GM12872 (cell line): ENCODE measurements at regions not wholly inside any gene's neighbourhood (a gene's known extent, or its start where the extent isn't known, plus 50 kb on each side); places are given as distances from the start of the nearest gene placed in this dataset.

Experiments used
- TF ChIP-seq, protein P1 (sequence below): IDR thresholded peaks from 3 replicates; pipeline ENCODE4 v1.5.1; 2011; ENCODE audit warnings: low read depth, mild to moderate bottlenecking, low read length, moderate library complexity; ENCODE audit not compliant: insufficient read depth

DNA sequence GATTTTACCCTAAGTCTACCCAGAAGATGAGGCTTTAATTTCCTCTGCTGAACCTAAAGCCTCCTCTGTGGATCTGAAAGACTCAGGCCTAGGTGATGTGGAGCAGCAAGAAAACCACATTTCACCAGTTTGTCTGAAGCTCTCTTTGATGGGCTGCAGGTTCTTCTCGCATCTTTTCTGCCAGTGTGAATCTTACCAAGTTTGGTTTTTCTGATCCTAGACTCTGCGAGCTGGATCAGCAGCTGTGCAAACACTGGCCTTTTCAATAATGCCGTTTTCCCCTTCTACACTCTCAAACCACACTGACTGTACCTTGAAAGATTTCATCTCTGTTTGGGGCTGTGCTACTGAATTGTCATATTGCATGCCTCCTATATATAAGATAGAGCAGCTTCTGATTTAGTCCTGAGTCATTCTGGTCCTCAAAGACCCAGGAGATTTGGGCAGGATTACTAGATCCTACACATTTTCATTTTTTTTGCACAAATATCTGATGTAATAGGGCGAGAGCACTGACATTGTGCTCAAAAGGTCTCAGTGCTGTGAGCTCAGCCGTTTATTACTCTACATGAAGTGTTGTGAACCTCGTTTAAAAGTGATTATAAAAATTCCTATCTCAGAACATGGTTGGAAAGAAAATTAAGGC, 133.6 kb upstream of the FAM9C start:
- TF ChIP-seq, protein P1, sequence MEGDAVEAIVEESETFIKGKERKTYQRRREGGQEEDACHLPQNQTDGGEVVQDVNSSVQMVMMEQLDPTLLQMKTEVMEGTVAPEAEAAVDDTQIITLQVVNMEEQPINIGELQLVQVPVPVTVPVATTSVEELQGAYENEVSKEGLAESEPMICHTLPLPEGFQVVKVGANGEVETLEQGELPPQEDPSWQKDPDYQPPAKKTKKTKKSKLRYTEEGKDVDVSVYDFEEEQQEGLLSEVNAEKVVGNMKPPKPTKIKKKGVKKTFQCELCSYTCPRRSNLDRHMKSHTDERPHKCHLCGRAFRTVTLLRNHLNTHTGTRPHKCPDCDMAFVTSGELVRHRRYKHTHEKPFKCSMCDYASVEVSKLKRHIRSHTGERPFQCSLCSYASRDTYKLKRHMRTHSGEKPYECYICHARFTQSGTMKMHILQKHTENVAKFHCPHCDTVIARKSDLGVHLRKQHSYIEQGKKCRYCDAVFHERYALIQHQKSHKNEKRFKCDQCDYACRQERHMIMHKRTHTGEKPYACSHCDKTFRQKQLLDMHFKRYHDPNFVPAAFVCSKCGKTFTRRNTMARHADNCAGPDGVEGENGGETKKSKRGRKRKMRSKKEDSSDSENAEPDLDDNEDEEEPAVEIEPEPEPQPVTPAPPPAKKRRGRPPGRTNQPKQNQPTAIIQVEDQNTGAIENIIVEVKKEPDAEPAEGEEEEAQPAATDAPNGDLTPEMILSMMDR = no peak

DNA sequence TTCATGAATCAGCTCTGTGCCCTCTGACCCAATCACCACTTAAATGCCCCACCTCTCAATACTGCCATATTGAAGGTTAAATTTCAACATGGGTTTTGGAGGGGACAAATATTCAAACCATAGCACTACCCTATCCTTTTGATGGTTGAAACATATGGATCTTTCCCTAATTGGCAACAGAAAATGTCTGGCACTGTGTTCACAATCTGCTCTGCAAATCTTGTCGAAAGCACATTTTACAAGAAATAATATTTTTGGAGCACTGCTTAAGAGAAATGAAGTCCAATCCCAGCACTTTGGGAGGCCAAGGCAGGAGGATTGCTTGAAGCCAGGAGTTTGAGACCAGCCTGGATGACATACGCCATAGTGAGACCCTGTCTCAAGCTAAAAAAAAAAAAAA, 130.6 kb upstream of the FAM9C start:
- TF ChIP-seq, protein P1 = no peak

DNA sequence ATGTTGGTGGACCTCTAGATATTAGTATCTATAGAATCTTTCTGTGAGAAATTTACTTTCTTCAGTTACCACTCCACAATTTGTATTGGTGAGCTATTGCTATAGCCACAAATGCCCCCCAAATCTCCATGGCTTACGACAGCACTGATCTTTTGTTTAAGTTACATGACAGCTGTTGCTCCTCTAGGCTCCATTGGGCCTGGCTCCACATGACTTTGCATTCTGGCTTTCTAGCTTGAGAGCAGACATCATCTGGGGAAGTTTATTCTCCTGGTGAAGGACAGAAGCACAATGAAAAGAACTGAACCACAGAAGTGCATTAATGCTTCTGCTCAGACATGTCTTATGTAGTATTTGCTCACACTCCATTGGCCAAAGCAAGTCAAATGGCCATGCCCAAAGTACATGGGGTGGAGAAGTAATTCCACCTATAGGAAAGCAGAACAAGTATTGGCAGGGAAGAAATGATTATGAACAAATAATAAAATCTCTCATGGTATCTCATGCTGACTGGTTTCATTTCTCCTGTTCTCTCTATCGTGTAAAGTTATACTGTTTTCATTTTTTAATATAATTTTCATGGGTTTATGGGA, 126.6 kb upstream of the FAM9C start:
- TF ChIP-seq, protein P1 = no peak

DNA sequence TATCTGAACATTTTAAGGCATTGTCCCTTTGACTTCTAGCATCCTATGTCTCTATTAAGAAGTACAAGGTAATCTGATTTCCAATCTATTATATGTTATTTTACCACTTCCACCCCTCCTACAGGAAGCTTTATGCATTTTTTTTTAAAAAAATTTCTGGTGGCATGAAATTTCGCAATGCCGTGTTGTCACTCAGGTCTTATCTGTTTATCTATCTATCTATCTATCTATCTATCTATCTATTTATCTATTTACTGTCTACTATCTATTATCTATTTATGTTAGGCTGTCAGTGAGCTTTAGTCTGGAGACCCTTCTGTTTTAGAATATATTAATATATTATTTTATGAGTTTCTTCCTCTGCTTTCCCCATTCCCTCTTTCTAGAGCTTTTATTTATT, 125.3 kb upstream of the FAM9C start:
- TF ChIP-seq, protein P1 = no peak

DNA sequence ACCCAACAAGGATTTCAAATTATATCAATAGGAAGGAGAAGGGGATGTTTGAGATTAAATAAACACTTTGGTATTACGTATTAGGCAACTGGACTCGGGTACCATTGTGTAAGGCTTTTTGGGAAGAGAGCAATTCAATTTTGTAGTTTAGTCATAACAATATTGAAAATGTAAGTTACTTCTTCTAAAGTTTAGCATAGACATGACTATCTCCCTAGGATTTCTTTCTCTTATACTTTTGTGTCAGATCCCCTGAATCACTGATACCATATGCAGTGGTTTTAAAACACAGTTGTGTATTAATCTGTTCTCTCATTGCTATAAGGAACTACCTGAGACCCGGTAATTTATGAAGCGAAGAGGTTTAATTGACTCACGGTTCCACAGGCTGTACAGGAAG, 123.8 kb upstream of the FAM9C start:
- TF ChIP-seq, protein P1 = no peak

DNA sequence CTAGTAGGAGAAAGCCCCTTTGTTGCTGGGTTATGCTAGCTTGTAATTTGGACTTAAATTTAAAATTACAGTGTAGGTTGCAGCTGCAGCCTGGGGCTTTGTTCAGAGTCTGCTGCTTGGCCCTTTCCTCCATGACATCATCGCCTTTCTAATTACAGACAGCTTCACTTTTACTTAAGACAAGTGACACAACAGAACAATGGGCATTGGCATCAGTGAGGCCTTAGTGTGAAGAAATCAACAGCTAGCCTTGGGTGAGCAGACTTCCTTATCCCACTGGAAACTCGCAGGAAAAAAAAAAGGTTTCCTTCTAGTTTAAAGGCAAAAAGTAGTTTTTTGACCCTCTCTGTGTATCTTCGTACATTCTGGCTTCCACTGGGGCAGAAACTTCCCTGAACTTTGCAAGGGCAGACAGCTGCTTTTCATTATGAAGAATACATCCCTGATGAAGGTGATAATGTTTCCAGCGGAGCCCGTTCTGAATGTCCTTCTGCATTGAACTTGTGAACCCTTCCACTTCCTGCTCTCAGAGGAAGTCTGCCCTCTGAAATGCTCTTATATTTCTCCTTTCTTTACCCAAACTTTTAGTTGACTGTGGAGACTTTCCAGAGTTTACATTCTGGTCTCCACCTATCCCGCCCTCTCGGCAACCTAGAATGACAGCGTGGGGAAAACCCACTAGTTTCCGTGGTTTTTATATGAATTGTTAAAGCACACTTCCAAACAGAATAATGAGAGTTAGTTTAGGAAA, 123.2 kb upstream of the FAM9C start:
- TF ChIP-seq, protein P1 = no peak

DNA sequence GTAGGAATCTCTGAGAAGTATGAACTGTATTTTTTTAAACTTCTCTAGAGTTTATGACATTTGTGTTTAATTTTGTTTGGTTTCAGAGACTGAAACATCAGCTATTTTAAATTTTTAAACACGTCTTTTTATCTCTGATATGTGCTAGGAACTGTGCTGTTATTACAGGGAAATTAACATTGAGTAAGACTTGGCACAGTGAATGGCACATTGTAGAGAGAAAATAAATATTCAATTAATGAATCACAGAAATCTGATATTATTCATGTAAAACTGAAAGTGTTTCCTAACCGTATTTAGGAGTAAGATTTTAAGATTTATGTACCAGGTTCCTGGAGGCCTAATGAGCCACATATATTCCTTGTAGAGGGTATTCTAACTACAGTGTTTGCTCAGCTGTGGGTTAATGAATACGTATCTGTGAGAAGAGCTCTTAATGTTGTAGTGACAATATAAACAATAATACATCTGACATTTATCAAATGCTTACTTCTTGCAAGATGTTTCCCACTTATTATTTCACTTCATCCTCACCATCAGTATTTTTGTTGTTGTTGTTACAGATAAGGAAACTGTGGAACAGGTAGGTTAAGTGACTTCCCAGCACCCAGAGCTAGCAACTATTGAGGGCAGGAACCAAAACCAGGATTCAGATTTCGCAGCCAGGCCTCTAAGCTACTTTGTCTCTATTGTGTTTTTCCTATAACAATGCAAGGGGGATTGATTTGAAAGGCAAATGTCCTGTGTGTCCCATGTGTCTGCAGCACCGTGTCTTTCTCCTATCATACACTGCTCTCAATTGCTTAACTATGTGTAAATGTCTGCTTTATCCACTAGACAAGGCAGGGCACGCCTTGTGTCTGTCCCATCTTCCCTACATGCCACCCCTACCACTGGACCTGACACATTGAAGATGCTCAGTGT, 121.1 kb upstream of the FAM9C start:
- TF ChIP-seq, protein P1 = no peak
